K562 (cell line): ENCODE measurements at regions not wholly inside any gene's neighbourhood (a gene's known extent, or its start where the extent isn't known, plus 50 kb on each side); places are given as distances from the start of the nearest gene placed in this dataset.

ENCODE experiments used
- ATAC-seq: fragments of 200-7000 bp; cut with Tn5 transposase; 3 replicates; pipeline ENCODE4 v1.9.1; 2020; ENCODE audit warnings: moderate library complexity
- BruUV-seq: library from RNA; stranded (reverse); fragments of 400-500 nt; replicated peaks from 2 replicates; lab custom pipeline; 2021; lab: Mats Ljungman, UMichigan
- CTCF ChIA-PET: fragments of 300-600 bp; formaldehyde crosslinking; extraction: SDS; loops from one replicate; lab custom pipeline; 2021; ENCODE audit warnings: low intra/inter-chr PET ratio; lab: Yijun Ruan, JAX
- POLR2A ChIA-PET: fragments of 300-600, 350-650 bp; sonication (Branson Sonifier 250); formaldehyde crosslinking; extraction: SDS; loops from one replicate; lab custom pipeline; 2021; ENCODE audit warnings: antibody characterized with exemption, inconsistent platforms; lab: Yijun Ruan, JAX
- DNase-seq, 4 experiments: peaks; one replicate each; pipeline versions ENCODE4 v3.0.0 to v3.0.0-alpha.2; 2011 to 2018; ENCODE audit warnings: low spot score in 3 of 4, mixed read lengths in 3 of 4; ENCODE audit errors: extremely low read depth in 1 of 4
- FAIRE-seq: peaks from 2 replicates; lab custom pipeline; 2011; peaks lifted over from hg19 to GRCh38; lab: Jason Lieb, UNC
- H2AFZ ChIP-seq: 2 replicates; pipeline ENCODE4 v1.6.0; 2011; ENCODE audit warnings: low read depth, low read length, control low read depth, inconsistent platforms
- H3K27ac ChIP-seq: fragments of 200-600 bp; 3 replicates; pipeline ENCODE4 v1.8.0; 2011; ENCODE audit warnings: low read depth, mild to moderate bottlenecking, control low read depth, inconsistent platforms, low read length, moderate library complexity, mixed read lengths; ENCODE audit errors: extremely low read depth
- H3K27me3 ChIP-seq, 2 experiments: fragments of 300-600 bp in 1 of 2; 2 replicates in 1 of 2; 3 replicates in 1 of 2; pipeline versions ENCODE4 v1.6.0 to v1.8.0; 2011; ENCODE audit warnings: inconsistent platforms in 2 of 2, low read length in 2 of 2, mild to moderate bottlenecking in 1 of 2, mixed read lengths in 1 of 2, moderate library complexity in 1 of 2; ENCODE audit not compliant: control insufficient read depth in 2 of 2, insufficient read depth in 2 of 2
- H3K36me3 ChIP-seq: fragments of 300-600 bp; 3 replicates; pipeline ENCODE4 v1.8.0; 2011; ENCODE audit warnings: mild to moderate bottlenecking, low read length, inconsistent platforms; ENCODE audit not compliant: control insufficient read depth, insufficient read depth
- H3K4me1 ChIP-seq, 2 experiments: fragments of 200-600 bp in 1 of 2; replicated peaks in 1 of 2; 2 replicates in 1 of 2; 3 replicates in 1 of 2; pipeline versions ENCODE4 v1.5.1 to v1.8.0; 2011; ENCODE audit warnings: inconsistent platforms in 2 of 2, low read length in 2 of 2, mild to moderate bottlenecking in 1 of 2, mixed read lengths in 1 of 2, moderate library complexity in 1 of 2; ENCODE audit not compliant: control insufficient read depth in 2 of 2, insufficient read depth in 2 of 2
- H3K4me2 ChIP-seq: 2 replicates; pipeline ENCODE4 v1.6.1; 2011; ENCODE audit warnings: low read length, control low read depth, inconsistent platforms, mixed read lengths; ENCODE audit not compliant: insufficient read depth
- H3K4me3 ChIP-seq: fragments of 200-600 bp; sonication (generic), shearing (Covaris generic); 2 replicates; pipeline ENCODE4 v1.5.1; 2016; ENCODE audit warnings: control low read depth, inconsistent platforms
- H3K79me2 ChIP-seq: fragments of 200-600 bp; 3 replicates; pipeline ENCODE4 v1.8.0; 2011; ENCODE audit warnings: low read length, inconsistent platforms; ENCODE audit not compliant: control insufficient read depth, insufficient read depth
- H3K9ac ChIP-seq, 2 experiments: 2 replicates each; pipeline versions ENCODE4 v1.6.0 to v1.6.1; 2011; ENCODE audit warnings: low read depth in 2 of 2, low read length in 2 of 2, control low read depth in 1 of 2, inconsistent platforms in 1 of 2, mild to moderate bottlenecking in 1 of 2, mixed read lengths in 1 of 2; ENCODE audit not compliant: insufficient read depth in 1 of 2
- H3K9me1 ChIP-seq: one replicate; pipeline ENCODE4 v1.6.0; 2011; ENCODE audit warnings: inconsistent platforms, mild to moderate bottlenecking, low read length, moderate library complexity; ENCODE audit not compliant: control insufficient read depth, insufficient read depth
- H3K9me3 ChIP-seq: replicated peaks from 2 replicates; pipeline ENCODE4 v1.5.1; 2011; ENCODE audit warnings: low read depth, low read length, inconsistent platforms; ENCODE audit not compliant: control insufficient read depth, insufficient read depth
- H4K20me1 ChIP-seq: replicated peaks from 2 replicates; pipeline ENCODE4 v1.6.1; 2011; ENCODE audit warnings: low read length, inconsistent platforms, mixed read lengths; ENCODE audit not compliant: control insufficient read depth, insufficient read depth
- CHCHD3 ChIP-seq: fragments of 250-450 bp; sonication (Bioruptor Pico); IDR thresholded peaks from 2 replicates; pipeline ENCODE4 v2.1.2; 2022; ENCODE audit warnings: mild to moderate bottlenecking
- EP300 ChIP-seq: IDR thresholded peaks from 2 replicates; pipeline ENCODE4 v1.6.1; 2012; ENCODE audit warnings: low read length, improper control_type of control experiment
- NCOA4 ChIP-seq: fragments of 450-650 bp; IDR thresholded peaks from 2 replicates; pipeline ENCODE4 v1.6.1; 2018; ENCODE audit warnings: mild to moderate bottlenecking; ENCODE audit not compliant: partially characterized antibody
- NR2F6 ChIP-seq: fragments of 450-650 bp; formaldehyde crosslinking; IDR thresholded peaks from 2 replicates; pipeline ENCODE4 v1.4.0; 2020; ENCODE audit warnings: mild to moderate bottlenecking
- ZEB2 ChIP-seq: fragments of 450-650 bp; IDR thresholded peaks from 2 replicates; pipeline ENCODE4 v1.6.1; 2016
- WGBS: fragments of 100-300 bp; shearing (Covaris generic); methylation state at CpG from one replicate; pipeline ENCODE4 v1.1.6; 2016; ENCODE audit warnings: low coverage, mixed read lengths; ENCODE audit not compliant: insufficient coverage; ENCODE audit errors: missing lambda C conversion rate; 5-methylcytosine and 5-hydroxymethylcytosine counted together
- in situ Hi-C: fragments of 300-500 bp; cut with MboI; formaldehyde crosslinking; loops from 4 replicates; pipeline ENCODE4 v1.15.0; 2018; ENCODE audit warnings: inconsistent platforms, mixed read lengths
- intact Hi-C: fragments of 100-400 bp; cut with micrococcal nuclease; formaldehyde crosslinking; loops from 2 replicates; pipeline ENCODE4 v1.14.2; 2022
- TF ChIP-seq, protein P1 (sequence below): sonication (generic); formaldehyde crosslinking; IDR thresholded peaks from 2 replicates; pipeline ENCODE4 v1.8.0; 2023; ENCODE audit warnings: mild to moderate bottlenecking, missing genetic modification reagents

DNA sequence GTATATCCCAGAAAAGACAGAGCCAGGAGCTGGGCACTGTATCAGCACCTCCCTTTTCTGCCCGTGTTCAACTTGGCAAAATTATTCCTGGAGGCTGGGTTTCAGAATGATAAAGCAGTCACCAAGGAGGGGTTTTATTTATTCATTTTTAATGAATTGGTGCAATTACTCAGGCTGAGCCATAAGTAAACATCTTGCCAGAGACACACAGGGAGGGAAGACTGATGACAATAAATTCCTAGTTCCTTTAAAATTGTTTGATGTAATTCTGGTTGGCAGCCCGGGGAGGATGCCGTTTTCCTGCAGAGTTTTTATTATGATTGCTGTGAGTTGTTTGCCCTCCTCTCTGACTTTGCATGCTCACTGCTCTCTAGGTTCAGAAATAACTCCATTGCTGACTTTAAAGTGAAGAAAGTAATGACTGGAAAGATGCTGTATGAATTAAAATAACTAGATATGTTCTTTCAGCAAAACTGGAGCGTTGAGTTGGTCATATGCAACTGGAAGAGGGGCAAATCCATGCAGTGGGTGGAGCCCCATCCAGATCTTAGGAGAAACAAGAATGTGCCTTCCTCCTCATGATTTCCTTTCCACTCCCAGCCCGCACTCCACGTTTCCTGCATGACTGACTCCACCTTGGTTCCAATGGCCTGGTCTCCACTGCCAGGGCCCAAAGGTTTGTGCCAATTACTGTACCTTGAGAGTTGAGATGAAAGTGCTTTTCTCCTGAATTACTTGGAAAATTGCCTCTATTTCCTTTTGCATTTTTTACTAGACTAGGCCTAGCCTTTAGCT, 182.1 kb downstream of the RFC3 start:
- DNase-seq (no peak), FAIRE-seq (no peak), ATAC-seq (no peak)
- H4K20me1 ChIP-seq: no peaks in the 10 kb centered on the region
- no peak overlapping the region for H3K4me2 ChIP-seq
- 2% methylated on average over 6 of the region's 6 CpGs for WGBS
- H3K9me3 ChIP-seq: no peaks in the 10 kb centered on the region
- no peaks in the 10 kb centered on the region for H3K36me3 ChIP-seq
- H3K27me3 ChIP-seq: no peaks in the 10 kb centered on the region
- TF ChIP-seq EP300: no peak
- no peak for TF ChIP-seq NR2F6
- no peak for TF ChIP-seq CHCHD3 (CRISPR knock-in tag)
- no peak for TF ChIP-seq ZEB2
- TF ChIP-seq, protein P1, sequence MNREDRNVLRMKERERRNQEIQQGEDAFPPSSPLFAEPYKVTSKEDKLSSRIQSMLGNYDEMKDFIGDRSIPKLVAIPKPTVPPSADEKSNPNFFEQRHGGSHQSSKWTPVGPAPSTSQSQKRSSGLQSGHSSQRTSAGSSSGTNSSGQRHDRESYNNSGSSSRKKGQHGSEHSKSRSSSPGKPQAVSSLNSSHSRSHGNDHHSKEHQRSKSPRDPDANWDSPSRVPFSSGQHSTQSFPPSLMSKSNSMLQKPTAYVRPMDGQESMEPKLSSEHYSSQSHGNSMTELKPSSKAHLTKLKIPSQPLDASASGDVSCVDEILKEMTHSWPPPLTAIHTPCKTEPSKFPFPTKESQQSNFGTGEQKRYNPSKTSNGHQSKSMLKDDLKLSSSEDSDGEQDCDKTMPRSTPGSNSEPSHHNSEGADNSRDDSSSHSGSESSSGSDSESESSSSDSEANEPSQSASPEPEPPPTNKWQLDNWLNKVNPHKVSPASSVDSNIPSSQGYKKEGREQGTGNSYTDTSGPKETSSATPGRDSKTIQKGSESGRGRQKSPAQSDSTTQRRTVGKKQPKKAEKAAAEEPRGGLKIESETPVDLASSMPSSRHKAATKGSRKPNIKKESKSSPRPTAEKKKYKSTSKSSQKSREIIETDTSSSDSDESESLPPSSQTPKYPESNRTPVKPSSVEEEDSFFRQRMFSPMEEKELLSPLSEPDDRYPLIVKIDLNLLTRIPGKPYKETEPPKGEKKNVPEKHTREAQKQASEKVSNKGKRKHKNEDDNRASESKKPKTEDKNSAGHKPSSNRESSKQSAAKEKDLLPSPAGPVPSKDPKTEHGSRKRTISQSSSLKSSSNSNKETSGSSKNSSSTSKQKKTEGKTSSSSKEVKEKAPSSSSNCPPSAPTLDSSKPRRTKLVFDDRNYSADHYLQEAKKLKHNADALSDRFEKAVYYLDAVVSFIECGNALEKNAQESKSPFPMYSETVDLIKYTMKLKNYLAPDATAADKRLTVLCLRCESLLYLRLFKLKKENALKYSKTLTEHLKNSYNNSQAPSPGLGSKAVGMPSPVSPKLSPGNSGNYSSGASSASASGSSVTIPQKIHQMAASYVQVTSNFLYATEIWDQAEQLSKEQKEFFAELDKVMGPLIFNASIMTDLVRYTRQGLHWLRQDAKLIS (CRISPR knock-in tag): no peak
- no peak for TF ChIP-seq NCOA4
- CTCF ChIA-PET: no interaction called here
- intact Hi-C loops (no loop called here), in situ Hi-C loops (no loop called here)
- no peaks in the 10 kb centered on the region for H3K9me1 ChIP-seq
- H2AFZ ChIP-seq: no peak overlapping the region
- H3K27ac ChIP-seq: no peak overlapping the region
- H3K9ac ChIP-seq: no peak overlapping the region
- no peak overlapping the region for H3K4me3 ChIP-seq
- POLR2A ChIA-PET: no interaction called here
- no peaks in the 10 kb centered on the region for H3K4me1 ChIP-seq
- no peaks in the 10 kb centered on the region for H3K79me2 ChIP-seq
- BruUV-seq: no TSS peak
